ENCODE measurements at regions not wholly inside any gene's neighbourhood (a gene's known extent, or its start where the extent isn't known, plus 50 kb on each side); places are given as distances from the start of the nearest gene placed in this dataset.
"Not testable (repeated sequence)": the region's sequence is repeated elsewhere in the genome, so short reads cannot be mapped to it uniquely, and the experiment has no call there.

- no peak for DNase-seq (ENCODE audit: low read depth)
- in situ Hi-C loops (cut with HindIII; ENCODE audit: low pct_unique_long_range_greater_than_20kb, low sequenced_read_pairs), result no loop called here
Observed at GRCh38 chr7:79770063-79770462, 316.6 kb upstream of the MAGI2 start.

- in situ Hi-C loops (cut with HindIII; ENCODE audit: low pct_unique_long_range_greater_than_20kb, low sequenced_read_pairs); DNase-seq (ENCODE audit: low read depth): not testable (repeated sequence)
Observed at GRCh38 chr7:79767876-79768560, 314.6 kb upstream of the MAGI2 start.

GRCh38 chr7:79767192-79767591 lies 313.7 kb upstream of the MAGI2 start:
- DNase-seq (ENCODE audit: low read depth); in situ Hi-C loops (cut with HindIII; ENCODE audit: low pct_unique_long_range_greater_than_20kb, low sequenced_read_pairs): not testable (repeated sequence)

- DNase-seq (ENCODE audit: low read depth), result no peak
- in situ Hi-C loops (cut with HindIII; ENCODE audit: low pct_unique_long_range_greater_than_20kb, low sequenced_read_pairs), result no loop called here
Observed at GRCh38 chr7:79761876-79762429, 308.5 kb upstream of the MAGI2 start.

GRCh38 chr7:79750941-79751340 lies 297.5 kb upstream of the MAGI2 start:
- in situ Hi-C loops (cut with HindIII; ENCODE audit: low pct_unique_long_range_greater_than_20kb, low sequenced_read_pairs); DNase-seq (ENCODE audit: low read depth): not testable (repeated sequence)

GRCh38 chr7:79749856-79750255 lies 296.4 kb upstream of the MAGI2 start:
- DNase-seq (ENCODE audit: low read depth), result no peak
- in situ Hi-C loops (cut with HindIII; ENCODE audit: low pct_unique_long_range_greater_than_20kb, low sequenced_read_pairs), result no loop called here

- no peak for DNase-seq (ENCODE audit: low read depth)
- in situ Hi-C loops (cut with HindIII; ENCODE audit: low pct_unique_long_range_greater_than_20kb, low sequenced_read_pairs), result no loop called here
Observed at GRCh38 chr7:79741684-79742083, 288.2 kb upstream of the MAGI2 start.

- DNase-seq (ENCODE audit: low read depth), result no peak
- in situ Hi-C loops (cut with HindIII; ENCODE audit: low pct_unique_long_range_greater_than_20kb, low sequenced_read_pairs), result no loop called here
Observed at GRCh38 chr7:79740076-79740475, 286.6 kb upstream of the MAGI2 start.

- in situ Hi-C loops (cut with HindIII; ENCODE audit: low pct_unique_long_range_greater_than_20kb, low sequenced_read_pairs); DNase-seq (ENCODE audit: low read depth): not testable (repeated sequence)
Observed at GRCh38 chr7:79739036-79739709, 285.7 kb upstream of the MAGI2 start.

GRCh38 chr7:79736418-79736817 lies 283.0 kb upstream of the MAGI2 start:
- in situ Hi-C loops (cut with HindIII; ENCODE audit: low pct_unique_long_range_greater_than_20kb, low sequenced_read_pairs), result no loop called here
- no peak for DNase-seq (ENCODE audit: low read depth)

- DNase-seq (ENCODE audit: low read depth), result no peak
- in situ Hi-C loops (cut with HindIII; ENCODE audit: low pct_unique_long_range_greater_than_20kb, low sequenced_read_pairs), result no loop called here
Observed at GRCh38 chr7:79735012-79735411, 281.5 kb upstream of the MAGI2 start.

GRCh38 chr7:79734181-79734580 lies 280.7 kb upstream of the MAGI2 start:
- peak; percentile 13 for DNase-seq (ENCODE audit: low read depth)
- in situ Hi-C loops (cut with HindIII; ENCODE audit: low pct_unique_long_range_greater_than_20kb, low sequenced_read_pairs), result no loop called here

- in situ Hi-C loops (cut with HindIII; ENCODE audit: low pct_unique_long_range_greater_than_20kb, low sequenced_read_pairs), result no loop called here
- no peak for DNase-seq (ENCODE audit: low read depth)
Observed at GRCh38 chr7:79732535-79732934, 279.1 kb upstream of the MAGI2 start.

- in situ Hi-C loops (cut with HindIII; ENCODE audit: low pct_unique_long_range_greater_than_20kb, low sequenced_read_pairs), result no loop called here
- peak; percentile 30 for DNase-seq (ENCODE audit: low read depth)
Observed at GRCh38 chr7:79730971-79731370, 277.5 kb upstream of the MAGI2 start.

- no peak for DNase-seq (ENCODE audit: low read depth)
- in situ Hi-C loops (cut with HindIII; ENCODE audit: low pct_unique_long_range_greater_than_20kb, low sequenced_read_pairs), result no loop called here
Observed at GRCh38 chr7:79723833-79724618, 270.6 kb upstream of the MAGI2 start.

- in situ Hi-C loops (cut with HindIII; ENCODE audit: low pct_unique_long_range_greater_than_20kb, low sequenced_read_pairs), result no loop called here
- no peak for DNase-seq (ENCODE audit: low read depth)
Observed at GRCh38 chr7:79722217-79722616, 268.8 kb upstream of the MAGI2 start.

GRCh38 chr7:79719216-79719615 lies 265.7 kb upstream of the MAGI2 start:
- DNase-seq (ENCODE audit: low read depth), result no peak
- in situ Hi-C loops (cut with HindIII; ENCODE audit: low pct_unique_long_range_greater_than_20kb, low sequenced_read_pairs), result no loop called here

- DNase-seq (ENCODE audit: low read depth), result no peak
- in situ Hi-C loops (cut with HindIII; ENCODE audit: low pct_unique_long_range_greater_than_20kb, low sequenced_read_pairs), result no loop called here
Observed at GRCh38 chr7:79716329-79716728, 262.9 kb upstream of the MAGI2 start.

- DNase-seq (ENCODE audit: low read depth), result no peak
- in situ Hi-C loops (cut with HindIII; ENCODE audit: low pct_unique_long_range_greater_than_20kb, low sequenced_read_pairs), result no loop called here
Observed at GRCh38 chr7:79714081-79714480, 260.6 kb upstream of the MAGI2 start.
